K562 (cell line): ENCODE measurements at regions not wholly inside any gene's neighbourhood (a gene's known extent, or its start where the extent isn't known, plus 50 kb on each side); places are given as distances from the start of the nearest gene placed in this dataset.

Source experiments
- ATAC-seq: fragments of 200-7000 bp; cut with Tn5 transposase; 3 replicates; pipeline ENCODE4 v1.9.1; 2020; ENCODE audit warnings: moderate library complexity
- BruUV-seq: library from RNA; stranded (reverse); fragments of 400-500 nt; replicated peaks from 2 replicates; lab custom pipeline; 2021; lab: Mats Ljungman, UMichigan
- CTCF ChIA-PET: fragments of 300-600 bp; formaldehyde crosslinking; extraction: SDS; loops from one replicate; lab custom pipeline; 2021; ENCODE audit warnings: low intra/inter-chr PET ratio; lab: Yijun Ruan, JAX
- POLR2A ChIA-PET: fragments of 300-600, 350-650 bp; sonication (Branson Sonifier 250); formaldehyde crosslinking; extraction: SDS; loops from one replicate; lab custom pipeline; 2021; ENCODE audit warnings: antibody characterized with exemption, inconsistent platforms; lab: Yijun Ruan, JAX
- DNase-seq, 4 experiments: peaks; one replicate each; pipeline versions ENCODE4 v3.0.0 to v3.0.0-alpha.2; 2011 to 2018; ENCODE audit warnings: low spot score in 3 of 4, mixed read lengths in 3 of 4; ENCODE audit errors: extremely low read depth in 1 of 4
- FAIRE-seq: peaks from 2 replicates; lab custom pipeline; 2011; peaks lifted over from hg19 to GRCh38; lab: Jason Lieb, UNC
- H2AFZ ChIP-seq: 2 replicates; pipeline ENCODE4 v1.6.0; 2011; ENCODE audit warnings: low read depth, low read length, control low read depth, inconsistent platforms
- H3K27ac ChIP-seq: fragments of 200-600 bp; 3 replicates; pipeline ENCODE4 v1.8.0; 2011; ENCODE audit warnings: low read depth, mild to moderate bottlenecking, control low read depth, inconsistent platforms, low read length, moderate library complexity, mixed read lengths; ENCODE audit errors: extremely low read depth
- H3K27me3 ChIP-seq, 2 experiments: fragments of 300-600 bp in 1 of 2; 2 replicates in 1 of 2; 3 replicates in 1 of 2; pipeline versions ENCODE4 v1.6.0 to v1.8.0; 2011; ENCODE audit warnings: inconsistent platforms in 2 of 2, low read length in 2 of 2, mild to moderate bottlenecking in 1 of 2, mixed read lengths in 1 of 2, moderate library complexity in 1 of 2; ENCODE audit not compliant: control insufficient read depth in 2 of 2, insufficient read depth in 2 of 2
- H3K36me3 ChIP-seq: fragments of 300-600 bp; 3 replicates; pipeline ENCODE4 v1.8.0; 2011; ENCODE audit warnings: mild to moderate bottlenecking, low read length, inconsistent platforms; ENCODE audit not compliant: control insufficient read depth, insufficient read depth
- H3K4me1 ChIP-seq, 2 experiments: fragments of 200-600 bp in 1 of 2; replicated peaks in 1 of 2; 2 replicates in 1 of 2; 3 replicates in 1 of 2; pipeline versions ENCODE4 v1.5.1 to v1.8.0; 2011; ENCODE audit warnings: inconsistent platforms in 2 of 2, low read length in 2 of 2, mild to moderate bottlenecking in 1 of 2, mixed read lengths in 1 of 2, moderate library complexity in 1 of 2; ENCODE audit not compliant: control insufficient read depth in 2 of 2, insufficient read depth in 2 of 2
- H3K4me2 ChIP-seq: 2 replicates; pipeline ENCODE4 v1.6.1; 2011; ENCODE audit warnings: low read length, control low read depth, inconsistent platforms, mixed read lengths; ENCODE audit not compliant: insufficient read depth
- H3K4me3 ChIP-seq: fragments of 200-600 bp; sonication (generic), shearing (Covaris generic); 2 replicates; pipeline ENCODE4 v1.5.1; 2016; ENCODE audit warnings: control low read depth, inconsistent platforms
- H3K79me2 ChIP-seq: fragments of 200-600 bp; 3 replicates; pipeline ENCODE4 v1.8.0; 2011; ENCODE audit warnings: low read length, inconsistent platforms; ENCODE audit not compliant: control insufficient read depth, insufficient read depth
- H3K9ac ChIP-seq, 2 experiments: 2 replicates each; pipeline versions ENCODE4 v1.6.0 to v1.6.1; 2011; ENCODE audit warnings: low read depth in 2 of 2, low read length in 2 of 2, control low read depth in 1 of 2, inconsistent platforms in 1 of 2, mild to moderate bottlenecking in 1 of 2, mixed read lengths in 1 of 2; ENCODE audit not compliant: insufficient read depth in 1 of 2
- H3K9me1 ChIP-seq: one replicate; pipeline ENCODE4 v1.6.0; 2011; ENCODE audit warnings: inconsistent platforms, mild to moderate bottlenecking, low read length, moderate library complexity; ENCODE audit not compliant: control insufficient read depth, insufficient read depth
- H3K9me3 ChIP-seq: replicated peaks from 2 replicates; pipeline ENCODE4 v1.5.1; 2011; ENCODE audit warnings: low read depth, low read length, inconsistent platforms; ENCODE audit not compliant: control insufficient read depth, insufficient read depth
- H4K20me1 ChIP-seq: replicated peaks from 2 replicates; pipeline ENCODE4 v1.6.1; 2011; ENCODE audit warnings: low read length, inconsistent platforms, mixed read lengths; ENCODE audit not compliant: control insufficient read depth, insufficient read depth
- CXXC5 ChIP-seq: fragments of 250-450 bp; sonication (Bioruptor Pico); IDR thresholded peaks from 2 replicates; pipeline ENCODE4 v1.8.0; 2022; ENCODE audit warnings: inconsistent platforms, mild to moderate bottlenecking, moderate library complexity
- FUS ChIP-seq: fragments of 200-400 bp; formaldehyde crosslinking; optimal IDR thresholded peaks from 2 replicates; pipeline ENCODE3; 2017; ENCODE audit warnings: low read depth, low read length
- GTF2A2 ChIP-seq: IDR thresholded peaks from 2 replicates; pipeline ENCODE4 v1.6.1; 2016; ENCODE audit warnings: mild to moderate bottlenecking, missing genetic modification characterization, missing compliant biosample characterization
- KDM1A ChIP-seq, 2 experiments: fragments of 450-650 bp; IDR thresholded peaks; 2 replicates each; pipeline ENCODE4 v1.6.1; 2016; ENCODE audit warnings: mild to moderate bottlenecking in 2 of 2
- MCM3 ChIP-seq: fragments of 450-650 bp; IDR thresholded peaks from 2 replicates; pipeline ENCODE4 v1.6.1; 2016
- ZNF395 ChIP-seq: fragments of 200-800 bp; sonication (Bioruptor generic); IDR thresholded peaks from 2 replicates; pipeline ENCODE4 v1.6.1; 2017; ENCODE audit warnings: missing genetic modification characterization, missing compliant biosample characterization
- WGBS: fragments of 100-300 bp; shearing (Covaris generic); methylation state at CpG from one replicate; pipeline ENCODE4 v1.1.6; 2016; ENCODE audit warnings: low coverage, mixed read lengths; ENCODE audit not compliant: insufficient coverage; ENCODE audit errors: missing lambda C conversion rate; 5-methylcytosine and 5-hydroxymethylcytosine counted together
- in situ Hi-C: fragments of 300-500 bp; cut with MboI; formaldehyde crosslinking; loops from 4 replicates; pipeline ENCODE4 v1.15.0; 2018; ENCODE audit warnings: inconsistent platforms, mixed read lengths
- intact Hi-C: fragments of 100-400 bp; cut with micrococcal nuclease; formaldehyde crosslinking; loops from 2 replicates; pipeline ENCODE4 v1.14.2; 2022
- TF ChIP-seq, protein P1 (sequence below): fragments of 450-650 bp; IDR thresholded peaks from 2 replicates; pipeline ENCODE4 v1.6.1; 2017; ENCODE audit warnings: mild to moderate bottlenecking, moderate library complexity
- TF ChIP-seq, protein P2 (sequence below): fragments of 450-650 bp; IDR thresholded peaks from 2 replicates; pipeline ENCODE4 v1.7.0; 2016; ENCODE audit warnings: borderline replicate concordance

GRCh38 chr20:39877788-39878187 is 811.2 kb downstream of the MAFB start:
- CTCF ChIA-PET = no interaction called here
- no peak overlapping the region for H3K4me3 ChIP-seq
- WGBS = 0% methylated on average over 2 of the region's 2 CpGs
- in situ Hi-C loops = no loop called here
- H3K27ac ChIP-seq = no peak overlapping the region
- H3K27me3 ChIP-seq = no peaks in the 10 kb centered on the region
- H3K9ac ChIP-seq = no peak overlapping the region
- POLR2A ChIA-PET = no interaction called here
- H3K9me3 ChIP-seq = no peaks in the 10 kb centered on the region
- H3K9me1 ChIP-seq = no peaks in the 10 kb centered on the region
- H3K4me2 ChIP-seq = no peak overlapping the region
- H3K36me3 ChIP-seq = no peaks in the 10 kb centered on the region
- ATAC-seq (no peak), FAIRE-seq (no peak), DNase-seq (no peak)
- intact Hi-C loops = no loop called here
- H3K4me1 ChIP-seq = no peaks in the 10 kb centered on the region
- TF ChIP-seq, protein P1, sequence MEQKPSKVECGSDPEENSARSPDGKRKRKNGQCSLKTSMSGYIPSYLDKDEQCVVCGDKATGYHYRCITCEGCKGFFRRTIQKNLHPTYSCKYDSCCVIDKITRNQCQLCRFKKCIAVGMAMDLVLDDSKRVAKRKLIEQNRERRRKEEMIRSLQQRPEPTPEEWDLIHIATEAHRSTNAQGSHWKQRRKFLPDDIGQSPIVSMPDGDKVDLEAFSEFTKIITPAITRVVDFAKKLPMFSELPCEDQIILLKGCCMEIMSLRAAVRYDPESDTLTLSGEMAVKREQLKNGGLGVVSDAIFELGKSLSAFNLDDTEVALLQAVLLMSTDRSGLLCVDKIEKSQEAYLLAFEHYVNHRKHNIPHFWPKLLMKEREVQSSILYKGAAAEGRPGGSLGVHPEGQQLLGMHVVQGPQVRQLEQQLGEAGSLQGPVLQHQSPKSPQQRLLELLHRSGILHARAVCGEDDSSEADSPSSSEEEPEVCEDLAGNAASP = no peak
- TF ChIP-seq FUS (no peak), GTF2A2 (no peak), MCM3 (no peak), ZNF395 (CRISPR knock-in tag) (no peak), KDM1A (IDR thresholded peaks at IDR 0.05) (no peak), CXXC5 (CRISPR knock-in tag) (no peak)
- TF ChIP-seq, protein P2, sequence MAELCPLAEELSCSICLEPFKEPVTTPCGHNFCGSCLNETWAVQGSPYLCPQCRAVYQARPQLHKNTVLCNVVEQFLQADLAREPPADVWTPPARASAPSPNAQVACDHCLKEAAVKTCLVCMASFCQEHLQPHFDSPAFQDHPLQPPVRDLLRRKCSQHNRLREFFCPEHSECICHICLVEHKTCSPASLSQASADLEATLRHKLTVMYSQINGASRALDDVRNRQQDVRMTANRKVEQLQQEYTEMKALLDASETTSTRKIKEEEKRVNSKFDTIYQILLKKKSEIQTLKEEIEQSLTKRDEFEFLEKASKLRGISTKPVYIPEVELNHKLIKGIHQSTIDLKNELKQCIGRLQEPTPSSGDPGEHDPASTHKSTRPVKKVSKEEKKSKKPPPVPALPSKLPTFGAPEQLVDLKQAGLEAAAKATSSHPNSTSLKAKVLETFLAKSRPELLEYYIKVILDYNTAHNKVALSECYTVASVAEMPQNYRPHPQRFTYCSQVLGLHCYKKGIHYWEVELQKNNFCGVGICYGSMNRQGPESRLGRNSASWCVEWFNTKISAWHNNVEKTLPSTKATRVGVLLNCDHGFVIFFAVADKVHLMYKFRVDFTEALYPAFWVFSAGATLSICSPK = no peak
- BruUV-seq = no TSS peak
- no peaks in the 10 kb centered on the region for H3K79me2 ChIP-seq
- no peak overlapping the region for H2AFZ ChIP-seq
- no peaks in the 10 kb centered on the region for H4K20me1 ChIP-seq
